HG03045 (cell line): ENCODE measurements at regions not wholly inside any gene's neighbourhood (a gene's known extent, or its start where the extent isn't known, plus 50 kb on each side); places are given as distances from the start of the nearest gene placed in this dataset.
"Not testable (repeated sequence)": the region's sequence is repeated elsewhere in the genome, so short reads cannot be mapped to it uniquely, and the experiment has no call there.

Source experiments
- ATAC-seq: cut with Tn5 transposase; IDR thresholded peaks from one replicate; pipeline ENCODE4 v1.9.1; 2021; ENCODE audit warnings: mild to moderate bottlenecking, moderate library complexity; ENCODE audit not compliant: unreplicated experiment

GRCh38 chr21:27517177-27517576 is 550.3 kb upstream of the ADAMTS5 start:
- ATAC-seq, result not testable (repeated sequence)

GRCh38 chr21:27515676-27516075 is 548.8 kb upstream of the ADAMTS5 start:
- no peak for ATAC-seq

GRCh38 chr21:27513825-27514224 is 546.9 kb upstream of the ADAMTS5 start:
- ATAC-seq, result no peak

GRCh38 chr21:27513016-27513415 is 546.1 kb upstream of the ADAMTS5 start:
- ATAC-seq, result no peak

- ATAC-seq, result no peak
Observed at GRCh38 chr21:27511233-27511632, 544.3 kb upstream of the ADAMTS5 start.

GRCh38 chr21:27507695-27508094 is 540.8 kb upstream of the ADAMTS5 start:
- ATAC-seq, result no peak

- no peak for ATAC-seq
Observed at GRCh38 chr21:27505516-27505915, 538.6 kb upstream of the ADAMTS5 start.

- ATAC-seq, result no peak
Observed at GRCh38 chr21:27502801-27503200, 535.9 kb upstream of the ADAMTS5 start.

- no peak for ATAC-seq
Observed at GRCh38 chr21:27498025-27498424, 531.1 kb upstream of the ADAMTS5 start.

- ATAC-seq, result no peak
Observed at GRCh38 chr21:27495836-27496235, 528.9 kb upstream of the ADAMTS5 start.

GRCh38 chr21:27493542-27493941 is 526.7 kb upstream of the ADAMTS5 start:
- ATAC-seq, result no peak

GRCh38 chr21:27487676-27488075 is 520.8 kb upstream of the ADAMTS5 start:
- ATAC-seq, result no peak

- ATAC-seq, result no peak
Observed at GRCh38 chr21:27480841-27481261, 514.0 kb upstream of the ADAMTS5 start.

- ATAC-seq, result no peak
Observed at GRCh38 chr21:27477296-27477695, 510.4 kb upstream of the ADAMTS5 start.

- no peak for ATAC-seq
Observed at GRCh38 chr21:27476696-27477095, 509.8 kb upstream of the ADAMTS5 start.

GRCh38 chr21:27475363-27475955 is 508.6 kb upstream of the ADAMTS5 start:
- no peak for ATAC-seq

GRCh38 chr21:27467366-27467765 is 500.5 kb upstream of the ADAMTS5 start:
- no peak for ATAC-seq

GRCh38 chr21:27466140-27466539 is 499.3 kb upstream of the ADAMTS5 start:
- ATAC-seq, result no peak

- ATAC-seq, result no peak
Observed at GRCh38 chr21:27464648-27465047, 497.8 kb upstream of the ADAMTS5 start.

- ATAC-seq, result no peak
Observed at GRCh38 chr21:27462726-27463125, 495.8 kb upstream of the ADAMTS5 start.

GRCh38 chr21:27454234-27454633 is 487.3 kb upstream of the ADAMTS5 start:
- no peak for ATAC-seq

GRCh38 chr21:27451116-27451515 is 484.2 kb upstream of the ADAMTS5 start:
- no peak for ATAC-seq

GRCh38 chr21:27450216-27450615 is 483.3 kb upstream of the ADAMTS5 start:
- no peak for ATAC-seq
